Stimulated activated CD8-positive, alpha-beta memory T cell treated with anti-CD3 and anti-CD28 coated beads, Interleukin-12 subunit alpha, Interleukin-12 subunit beta, amount 100 ng/mL, for 1 hour (primary cell): ENCODE measurements at regions not wholly inside any gene's neighbourhood (a gene's known extent, or its start where the extent isn't known, plus 50 kb on each side); places are given as distances from the start of the nearest gene placed in this dataset.
"Not testable (repeated sequence)": the region's sequence is repeated elsewhere in the genome, so short reads cannot be mapped to it uniquely, and the experiment has no call there.

ENCODE experiments used
- DNase-seq: peaks from one replicate; pipeline ENCODE4 v3.0.0-alpha.2; 2020; ENCODE audit warnings: low read depth

GRCh38 chr14:34172550-34173368 is 221.9 kb upstream of the EGLN3 start:
- DNase-seq = no peak

GRCh38 chr14:34172173-34172451 is 221.2 kb upstream of the EGLN3 start:
- DNase-seq = no peak

- no peak for DNase-seq
These were observed 220.7 kb upstream of the EGLN3 start for GRCh38 chr14:34171431-34172172.

- DNase-seq = no peak
These were observed 220.0 kb upstream of the EGLN3 start for GRCh38 chr14:34170882-34171281.

GRCh38 chr14:34169561-34169960 is 218.7 kb upstream of the EGLN3 start:
- no peak for DNase-seq

- DNase-seq = no peak
These were observed 217.8 kb upstream of the EGLN3 start for GRCh38 chr14:34168656-34169055.

GRCh38 chr14:34165847-34166350 is 215.0 kb upstream of the EGLN3 start:
- no peak for DNase-seq

- DNase-seq = no peak
These were observed 213.4 kb upstream of the EGLN3 start for GRCh38 chr14:34164162-34164864.

GRCh38 chr14:34161351-34162082 is 210.6 kb upstream of the EGLN3 start:
- DNase-seq = no peak

GRCh38 chr14:34160619-34161018 is 209.7 kb upstream of the EGLN3 start:
- no peak for DNase-seq

GRCh38 chr14:34157651-34158050 is 206.8 kb upstream of the EGLN3 start:
- DNase-seq = no peak

- no peak for DNase-seq
These were observed 196.6 kb upstream of the EGLN3 start for GRCh38 chr14:34147461-34147860.

- not testable (repeated sequence) for DNase-seq
These were observed 189.3 kb upstream of the EGLN3 start for GRCh38 chr14:34140127-34140526.

- DNase-seq = not testable (repeated sequence)
These were observed 188.6 kb upstream of the EGLN3 start for GRCh38 chr14:34139160-34140121.

- DNase-seq = no peak
These were observed 187.3 kb upstream of the EGLN3 start for GRCh38 chr14:34138175-34138574.

GRCh38 chr14:34137001-34137745 is 186.3 kb upstream of the EGLN3 start:
- no peak for DNase-seq

GRCh38 chr14:34135492-34135891 is 184.6 kb upstream of the EGLN3 start:
- no peak for DNase-seq

- DNase-seq = no peak
These were observed 183.6 kb upstream of the EGLN3 start for GRCh38 chr14:34134484-34134883.

- no peak for DNase-seq
These were observed 179.2 kb upstream of the EGLN3 start for GRCh38 chr14:34129927-34130552.

GRCh38 chr14:34128665-34129064 is 177.8 kb upstream of the EGLN3 start:
- DNase-seq = no peak
